ENCODE measurements at regions not wholly inside any gene's neighbourhood (a gene's known extent, or its start where the extent isn't known, plus 50 kb on each side); places are given as distances from the start of the nearest gene placed in this dataset.

GRCh38 chr18:33814546-33814945, 236.5 kb downstream of the ASXL3 start:
- TF ChIP-seq CTCF (IDR thresholded peaks at IDR 0.05) (no peak), POLR2A (IDR thresholded peaks at IDR 0.05) (no peak)

Measured in Peyer's patch (tissue), 4 donors.